ENCODE measurements at regions not wholly inside any gene's neighbourhood (a gene's known extent, or its start where the extent isn't known, plus 50 kb on each side); places are given as distances from the start of the nearest gene placed in this dataset.

DNA sequence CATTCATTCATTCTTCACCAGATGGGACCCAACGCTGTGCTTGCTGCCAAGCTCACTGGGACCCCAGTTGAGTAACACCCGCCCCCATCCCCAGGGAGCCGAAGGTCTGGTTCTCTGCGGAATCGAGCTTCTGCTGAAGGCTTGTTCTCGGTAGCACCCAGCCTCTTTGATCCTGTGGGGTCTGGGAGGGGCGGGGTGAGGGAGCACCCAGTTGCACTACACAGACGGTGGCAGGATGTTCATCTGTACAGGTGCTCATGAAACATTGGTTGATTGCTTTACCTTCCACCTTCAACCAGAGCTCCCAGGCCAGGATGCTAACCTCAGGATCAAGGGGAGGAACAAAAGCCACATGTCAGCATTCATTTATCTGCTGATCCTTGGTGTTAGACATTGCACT lies 77.7 kb upstream of the RGMA start:
- DNase-seq (ENCODE audit: low spot score), result no peak
- ATAC-seq (ENCODE audit: low FRiP score), result no peak
- TF ChIP-seq, protein P1, sequence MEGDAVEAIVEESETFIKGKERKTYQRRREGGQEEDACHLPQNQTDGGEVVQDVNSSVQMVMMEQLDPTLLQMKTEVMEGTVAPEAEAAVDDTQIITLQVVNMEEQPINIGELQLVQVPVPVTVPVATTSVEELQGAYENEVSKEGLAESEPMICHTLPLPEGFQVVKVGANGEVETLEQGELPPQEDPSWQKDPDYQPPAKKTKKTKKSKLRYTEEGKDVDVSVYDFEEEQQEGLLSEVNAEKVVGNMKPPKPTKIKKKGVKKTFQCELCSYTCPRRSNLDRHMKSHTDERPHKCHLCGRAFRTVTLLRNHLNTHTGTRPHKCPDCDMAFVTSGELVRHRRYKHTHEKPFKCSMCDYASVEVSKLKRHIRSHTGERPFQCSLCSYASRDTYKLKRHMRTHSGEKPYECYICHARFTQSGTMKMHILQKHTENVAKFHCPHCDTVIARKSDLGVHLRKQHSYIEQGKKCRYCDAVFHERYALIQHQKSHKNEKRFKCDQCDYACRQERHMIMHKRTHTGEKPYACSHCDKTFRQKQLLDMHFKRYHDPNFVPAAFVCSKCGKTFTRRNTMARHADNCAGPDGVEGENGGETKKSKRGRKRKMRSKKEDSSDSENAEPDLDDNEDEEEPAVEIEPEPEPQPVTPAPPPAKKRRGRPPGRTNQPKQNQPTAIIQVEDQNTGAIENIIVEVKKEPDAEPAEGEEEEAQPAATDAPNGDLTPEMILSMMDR (IDR thresholded peaks at IDR 0.05), result no peak

DNA sequence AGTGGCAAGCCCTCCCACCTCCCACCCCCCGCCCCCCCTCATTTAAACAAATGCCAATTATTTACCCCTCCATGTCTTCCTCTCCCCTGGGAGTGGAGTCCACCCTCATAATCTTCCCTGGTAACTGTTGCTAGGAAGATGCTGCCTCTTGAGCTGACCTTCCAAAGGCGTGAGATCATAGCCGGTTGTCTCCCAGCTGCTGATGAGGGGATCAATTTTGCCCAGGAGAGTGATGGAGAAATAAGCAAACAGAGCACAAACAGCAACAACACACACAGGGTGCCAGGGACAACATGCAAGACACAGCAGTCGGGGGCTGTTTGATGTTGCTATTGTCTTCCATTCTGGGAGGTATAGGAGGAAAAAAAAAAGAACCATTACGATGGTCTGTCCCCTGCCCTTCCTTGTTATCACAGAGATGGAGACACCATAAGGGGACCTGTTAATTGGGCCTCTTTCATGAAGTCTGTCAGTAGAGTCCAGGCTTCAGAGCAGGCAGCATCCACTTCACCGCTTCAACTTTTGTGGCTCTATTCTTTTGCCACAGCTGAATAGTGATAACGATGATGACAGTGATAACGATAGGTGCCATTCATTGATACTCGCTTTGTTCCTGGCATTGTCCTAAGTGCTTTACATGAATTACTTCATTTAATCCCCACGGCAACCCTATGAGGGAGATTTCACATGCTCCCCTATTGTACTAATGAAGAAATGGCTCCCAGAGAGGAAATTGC lies 76.9 kb upstream of the RGMA start:
- no peak for ATAC-seq (ENCODE audit: low FRiP score)
- TF ChIP-seq, protein P1 (IDR thresholded peaks at IDR 0.05), result no peak
- no peak for DNase-seq (ENCODE audit: low spot score)

DNA sequence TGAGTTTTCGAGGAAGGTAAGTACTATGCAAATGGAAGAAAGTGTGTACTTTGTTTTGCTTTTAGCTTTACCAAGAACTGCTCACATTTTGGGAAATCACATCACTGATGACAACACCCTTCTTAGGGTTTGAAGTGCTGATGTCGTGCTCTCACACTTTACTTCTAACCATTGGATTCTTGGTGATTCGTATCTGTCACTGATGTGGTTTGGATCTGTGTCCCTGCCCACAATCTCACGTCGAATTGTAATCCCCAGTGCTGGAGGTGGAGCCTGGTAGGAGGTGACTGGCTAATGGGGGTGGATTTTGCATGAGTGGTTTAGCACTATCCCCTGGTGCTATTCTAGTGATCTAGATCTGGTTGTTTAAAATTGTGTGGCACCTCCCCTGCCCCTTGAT lies 75.4 kb upstream of the RGMA start:
- DNase-seq (ENCODE audit: low spot score) (no peak), ATAC-seq (ENCODE audit: low FRiP score) (no peak)
- TF ChIP-seq, protein P1 (IDR thresholded peaks at IDR 0.05), result no peak

DNA sequence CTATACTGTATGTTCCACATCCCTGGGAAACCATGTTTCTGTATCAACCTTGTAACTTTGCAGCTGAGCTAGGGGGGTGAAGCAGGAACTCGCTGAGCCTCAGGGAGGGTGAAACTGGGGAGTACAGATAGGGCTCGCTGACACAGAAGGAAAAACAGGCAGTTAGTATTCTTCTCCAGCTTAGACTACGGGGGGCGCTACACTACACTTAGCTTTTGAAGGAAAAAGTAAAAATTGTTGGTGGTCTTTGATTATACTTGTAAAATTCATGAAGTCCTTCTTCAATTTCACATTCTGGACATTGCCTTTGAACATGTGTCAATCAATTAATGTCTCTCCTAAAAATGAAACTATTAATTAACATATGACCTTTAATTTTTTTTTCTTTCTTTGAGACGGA lies 73.5 kb upstream of the RGMA start:
- no peak for ATAC-seq (ENCODE audit: low FRiP score)
- TF ChIP-seq, protein P1 (IDR thresholded peaks at IDR 0.05), result no peak
- no peak for DNase-seq (ENCODE audit: low spot score)

DNA sequence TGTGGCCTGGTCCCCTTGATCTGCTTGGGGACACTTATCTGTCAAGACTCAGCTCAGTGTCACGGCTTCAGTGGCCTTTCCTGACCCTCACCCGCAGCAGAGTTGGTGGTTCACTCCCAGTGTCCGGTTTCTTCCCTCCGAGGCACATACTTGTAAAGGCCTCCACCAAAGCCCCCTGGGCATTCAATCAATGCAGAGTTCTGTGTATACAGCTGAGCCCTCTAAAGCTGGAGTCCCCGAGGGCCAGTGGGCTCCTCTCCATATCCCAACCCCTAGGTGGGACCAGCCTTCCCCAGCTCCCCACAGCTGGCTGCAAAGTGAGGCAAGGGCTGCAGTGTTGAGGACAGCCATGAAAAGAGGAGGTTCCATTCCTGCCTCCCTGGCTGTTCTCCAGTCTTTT lies 70.9 kb upstream of the RGMA start:
- TF ChIP-seq, protein P1 (IDR thresholded peaks at IDR 0.05), result no peak
- DNase-seq (ENCODE audit: low spot score) (no peak), ATAC-seq (ENCODE audit: low FRiP score) (no peak)

DNA sequence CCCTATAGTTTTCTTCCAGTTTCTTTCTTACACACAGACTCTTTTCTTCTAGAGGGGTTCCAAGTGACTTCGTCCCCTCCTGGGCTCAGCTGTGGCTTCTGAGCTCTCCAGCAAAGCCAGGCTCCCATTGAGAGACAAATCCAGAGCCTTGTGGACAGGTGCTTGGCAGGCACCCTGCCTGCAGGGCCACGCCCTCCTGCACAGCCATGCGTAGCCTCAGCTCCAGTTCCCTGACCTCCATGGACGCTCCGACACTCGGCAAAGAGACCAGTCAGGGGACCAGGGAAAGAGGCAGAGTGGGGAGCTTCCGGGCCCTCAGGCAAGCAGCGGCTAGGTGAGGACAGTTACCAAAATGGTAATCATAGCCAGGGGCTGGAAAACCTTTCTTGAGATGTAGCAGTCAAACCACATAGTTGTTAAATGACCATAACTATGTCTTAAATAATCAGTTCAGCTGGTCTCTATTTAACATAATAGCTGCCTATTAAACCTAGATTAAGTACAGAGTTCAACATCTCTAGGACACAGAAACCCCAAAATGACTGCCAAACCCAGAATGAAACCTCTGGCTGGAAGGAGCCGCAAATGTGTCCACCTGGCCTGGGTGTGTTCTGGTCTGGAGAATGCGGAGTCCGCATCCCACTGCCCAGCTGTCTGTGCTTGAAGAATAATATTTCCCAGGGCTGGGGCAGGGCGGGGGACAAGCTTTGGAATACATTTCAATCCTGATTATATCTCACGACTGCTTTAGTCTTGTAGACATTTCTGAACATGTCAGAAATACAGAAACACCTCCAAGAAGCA lies 69.3 kb upstream of the RGMA start:
- ATAC-seq (ENCODE audit: low FRiP score) (no peak), DNase-seq (ENCODE audit: low spot score) (no peak)
- TF ChIP-seq, protein P1 (IDR thresholded peaks at IDR 0.05), result no peak

DNA sequence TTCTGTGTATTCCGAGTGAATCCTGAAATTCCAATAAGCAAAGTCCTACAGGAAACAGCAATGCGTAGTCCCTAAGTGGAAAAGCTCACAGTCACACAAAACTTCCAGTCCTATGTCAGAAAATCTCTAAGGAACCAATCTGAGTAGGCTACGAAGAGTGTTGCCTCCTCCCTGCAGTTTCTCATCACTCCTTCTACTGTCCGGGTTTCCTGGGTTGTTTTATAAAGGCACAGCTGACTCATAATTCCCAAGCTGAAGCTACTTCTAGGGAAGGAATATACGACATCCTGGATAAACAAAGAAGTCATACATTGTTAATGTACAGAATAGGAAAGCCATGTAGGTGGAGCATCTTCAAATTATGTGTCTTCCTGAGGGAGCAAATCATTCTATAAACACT lies 65.7 kb upstream of the RGMA start:
- TF ChIP-seq, protein P1 (IDR thresholded peaks at IDR 0.05), result no peak
- DNase-seq (ENCODE audit: low spot score) (no peak), ATAC-seq (ENCODE audit: low FRiP score) (no peak)
